Mononuclear cell (primary cell): ENCODE measurements at regions not wholly inside any gene's neighbourhood (a gene's known extent, or its start where the extent isn't known, plus 50 kb on each side); places are given as distances from the start of the nearest gene placed in this dataset.
A peak's percentile ranks its signal among the peaks of the same experiment; 100 is the strongest.

Source experiments
- H3K27me3 ChIP-seq: 2 replicates; pipeline ENCODE4 v1.6.0; 2011; ENCODE audit warnings: low read length, control low read depth; ENCODE audit not compliant: insufficient read depth
- H3K4me1 ChIP-seq: 2 replicates; pipeline ENCODE4 v1.5.1; 2011; ENCODE audit warnings: mild to moderate bottlenecking, low read length, control low read depth; ENCODE audit not compliant: insufficient read depth
- H3K4me3 ChIP-seq: 2 replicates; pipeline ENCODE4 v1.5.1; 2011; ENCODE audit warnings: mild to moderate bottlenecking, low read length, moderate library complexity
- H3K9me3 ChIP-seq: 2 replicates; pipeline ENCODE4 v1.5.1; 2011; ENCODE audit warnings: low read depth, mild to moderate bottlenecking, control low read depth, low read length

GRCh38 chr2:9141706-9142460, 64.7 kb upstream of the ASAP2 start:
- Histone ChIP-seq H3K27me3 (no peaks in the 10 kb centered on the region), H3K9me3 (no peaks in the 10 kb centered on the region), H3K4me3 (no peak overlapping the region), H3K4me1 (peaks cover 14% of the 10 kb centered on the region)

- Histone ChIP-seq H3K27me3 (no peaks in the 10 kb centered on the region), H3K4me3 (no peak overlapping the region), H3K9me3 (no peaks in the 10 kb centered on the region), H3K4me1 (peaks cover 14% of the 10 kb centered on the region)
Measured at GRCh38 chr2:9141091-9141667, 65.4 kb upstream of the ASAP2 start.

- peaks cover 14% of the 10 kb centered on the region for H3K4me1 ChIP-seq
- H3K9me3 ChIP-seq: no peaks in the 10 kb centered on the region
- no peak overlapping the region for H3K4me3 ChIP-seq
- H3K27me3 ChIP-seq: no peaks in the 10 kb centered on the region
Measured at GRCh38 chr2:9140645-9141044, 66.0 kb upstream of the ASAP2 start.

GRCh38 chr2:9139491-9140443, 66.8 kb upstream of the ASAP2 start:
- Histone ChIP-seq H3K27me3 (no peaks in the 10 kb centered on the region), H3K9me3 (no peaks in the 10 kb centered on the region), H3K4me3 (no peak overlapping the region), H3K4me1 (peaks cover 14% of the 10 kb centered on the region)

GRCh38 chr2:9137379-9138150, 69.0 kb upstream of the ASAP2 start:
- H3K4me3 ChIP-seq: peak overlapping the region; percentile 21
- no peaks in the 10 kb centered on the region for H3K27me3 ChIP-seq
- peaks cover 10% of the 10 kb centered on the region for H3K4me1 ChIP-seq
- no peaks in the 10 kb centered on the region for H3K9me3 ChIP-seq

GRCh38 chr2:9135822-9136558, 70.6 kb upstream of the ASAP2 start:
- Histone ChIP-seq H3K4me1 (peaks cover 10% of the 10 kb centered on the region), H3K4me3 (no peak overlapping the region), H3K27me3 (no peaks in the 10 kb centered on the region), H3K9me3 (no peaks in the 10 kb centered on the region)

GRCh38 chr2:9127316-9127715, 79.3 kb upstream of the ASAP2 start:
- Histone ChIP-seq H3K27me3 (no peaks in the 10 kb centered on the region), H3K4me1 (no peaks in the 10 kb centered on the region), H3K9me3 (no peaks in the 10 kb centered on the region), H3K4me3 (no peak overlapping the region)

- Histone ChIP-seq H3K4me1 (no peaks in the 10 kb centered on the region), H3K27me3 (no peaks in the 10 kb centered on the region), H3K9me3 (no peaks in the 10 kb centered on the region), H3K4me3 (no peak overlapping the region)
Measured at GRCh38 chr2:9126540-9126939, 80.1 kb upstream of the ASAP2 start.

- Histone ChIP-seq H3K9me3 (no peaks in the 10 kb centered on the region), H3K4me3 (no peak overlapping the region), H3K4me1 (no peaks in the 10 kb centered on the region), H3K27me3 (no peaks in the 10 kb centered on the region)
Measured at GRCh38 chr2:9124231-9124741, 82.3 kb upstream of the ASAP2 start.

GRCh38 chr2:9123069-9123468, 83.5 kb upstream of the ASAP2 start:
- Histone ChIP-seq H3K4me3 (no peak overlapping the region), H3K9me3 (no peaks in the 10 kb centered on the region)

GRCh38 chr2:9122367-9122766, 84.2 kb upstream of the ASAP2 start:
- no peaks in the 10 kb centered on the region for H3K9me3 ChIP-seq
- peaks cover 5% of the 10 kb centered on the region for H3K4me1 ChIP-seq
- no peaks in the 10 kb centered on the region for H3K27me3 ChIP-seq
- no peak overlapping the region for H3K4me3 ChIP-seq

More at GRCh38 chr2:9123069-9123468, 83.5 kb upstream of the ASAP2 start:
- H3K4me1 ChIP-seq: peaks cover 5% of the 10 kb centered on the region
- no peaks in the 10 kb centered on the region for H3K27me3 ChIP-seq

GRCh38 chr2:9118383-9118960, 88.1 kb upstream of the ASAP2 start:
- no peaks in the 10 kb centered on the region for H3K9me3 ChIP-seq
- H3K4me1 ChIP-seq: peaks cover 5% of the 10 kb centered on the region
- no peaks in the 10 kb centered on the region for H3K27me3 ChIP-seq
- H3K4me3 ChIP-seq: no peak overlapping the region

- no peaks in the 10 kb centered on the region for H3K9me3 ChIP-seq
Measured at GRCh38 chr2:9115229-9115628, 91.4 kb upstream of the ASAP2 start.

GRCh38 chr2:9114458-9114857, 92.2 kb upstream of the ASAP2 start:
- Histone ChIP-seq H3K9me3 (no peaks in the 10 kb centered on the region), H3K27me3 (no peaks in the 10 kb centered on the region), H3K4me3 (no peak overlapping the region), H3K4me1 (peaks cover 5% of the 10 kb centered on the region)

More at GRCh38 chr2:9115229-9115628, 91.4 kb upstream of the ASAP2 start:
- H3K4me3 ChIP-seq: no peak overlapping the region
- H3K27me3 ChIP-seq: no peaks in the 10 kb centered on the region
- peaks cover 5% of the 10 kb centered on the region for H3K4me1 ChIP-seq
